ENCODE measurements at regions not wholly inside any gene's neighbourhood (a gene's known extent, or its start where the extent isn't known, plus 50 kb on each side); places are given as distances from the start of the nearest gene placed in this dataset.

- TF ChIP-seq CTCF (IDR thresholded peaks at IDR 0.05 in 8 of 11, conservative IDR thresholded peaks at IDR 0.05 in 3 of 11) (no peak), POLR2A (IDR thresholded peaks at IDR 0.05) (no peak)
These were observed 99.4 kb upstream of the BCL6 start for GRCh38 chr3:187844708-187845107.

Measured in spleen (tissue), 7 donors.